HG02981 (cell line): ENCODE measurements at regions not wholly inside any gene's neighbourhood (a gene's known extent, or its start where the extent isn't known, plus 50 kb on each side); places are given as distances from the start of the nearest gene placed in this dataset.
"Not testable (repeated sequence)": the region's sequence is repeated elsewhere in the genome, so short reads cannot be mapped to it uniquely, and the experiment has no call there.

ENCODE experiments used
- ATAC-seq: cut with Tn5 transposase; IDR thresholded peaks from one replicate; pipeline ENCODE4 v1.9.1; 2021; ENCODE audit warnings: mild to moderate bottlenecking, moderate library complexity; ENCODE audit not compliant: unreplicated experiment

DNA sequence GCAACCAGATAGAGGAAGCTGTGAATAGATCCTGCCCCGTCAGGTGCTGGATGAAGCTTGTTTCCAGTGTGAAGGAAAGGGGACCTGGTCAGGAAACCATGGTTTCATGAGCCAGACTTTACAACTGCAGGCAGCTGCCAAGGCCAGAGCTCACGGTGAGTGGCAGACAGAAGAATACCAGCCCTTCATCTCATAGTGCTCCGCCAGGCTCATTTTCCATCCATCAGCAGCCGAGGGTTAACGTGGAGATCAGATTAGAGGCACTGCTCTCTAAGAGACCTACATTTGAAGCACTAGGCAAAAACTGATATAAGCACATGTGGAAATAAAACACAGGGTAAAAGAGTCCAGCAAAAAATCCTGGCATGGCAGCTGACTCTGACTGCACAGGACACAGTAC, 172.4 kb downstream of the CD24 start:
- ATAC-seq: no peak

DNA sequence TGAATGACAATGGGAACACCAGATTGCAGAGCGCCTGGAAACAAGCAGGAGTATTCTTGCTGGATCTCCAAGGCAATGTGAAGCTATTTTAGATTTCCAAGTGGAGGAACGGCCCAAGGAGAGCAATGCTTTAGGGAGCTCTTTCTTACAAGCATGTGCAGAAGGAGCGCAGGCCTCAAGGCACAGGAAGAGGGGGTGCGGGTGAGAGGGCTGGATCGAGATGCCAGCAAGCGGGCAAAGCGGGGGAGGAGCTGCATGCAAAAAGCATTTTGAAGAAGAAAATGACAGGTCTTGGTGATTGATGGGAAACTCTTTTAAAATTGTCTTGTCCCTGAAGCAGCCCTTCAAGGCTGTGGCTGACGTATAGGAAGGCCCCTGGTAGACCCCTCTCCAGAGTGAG, 171.9 kb downstream of the QRSL1 start:
- ATAC-seq: no peak

DNA sequence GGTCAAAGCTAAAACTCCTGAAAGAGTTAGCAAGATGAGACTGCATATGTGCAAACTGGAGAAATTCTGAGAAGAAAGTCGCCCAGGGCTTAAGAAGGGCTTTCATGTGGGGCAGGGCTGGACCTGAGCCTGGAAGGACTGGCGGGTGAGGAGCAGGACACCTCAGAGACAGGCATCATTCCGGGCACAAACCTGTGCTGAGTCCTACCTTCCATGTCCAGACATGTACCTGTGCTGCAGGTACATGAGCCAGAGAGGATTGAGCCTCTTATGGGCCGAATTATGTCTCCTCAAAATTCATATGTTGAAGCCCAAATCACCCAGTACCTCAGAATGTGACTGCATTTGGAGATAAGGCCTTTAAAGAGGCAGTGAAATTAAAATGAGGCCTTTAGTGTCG, 171.0 kb downstream of the QRSL1 start:
- no peak for ATAC-seq

DNA sequence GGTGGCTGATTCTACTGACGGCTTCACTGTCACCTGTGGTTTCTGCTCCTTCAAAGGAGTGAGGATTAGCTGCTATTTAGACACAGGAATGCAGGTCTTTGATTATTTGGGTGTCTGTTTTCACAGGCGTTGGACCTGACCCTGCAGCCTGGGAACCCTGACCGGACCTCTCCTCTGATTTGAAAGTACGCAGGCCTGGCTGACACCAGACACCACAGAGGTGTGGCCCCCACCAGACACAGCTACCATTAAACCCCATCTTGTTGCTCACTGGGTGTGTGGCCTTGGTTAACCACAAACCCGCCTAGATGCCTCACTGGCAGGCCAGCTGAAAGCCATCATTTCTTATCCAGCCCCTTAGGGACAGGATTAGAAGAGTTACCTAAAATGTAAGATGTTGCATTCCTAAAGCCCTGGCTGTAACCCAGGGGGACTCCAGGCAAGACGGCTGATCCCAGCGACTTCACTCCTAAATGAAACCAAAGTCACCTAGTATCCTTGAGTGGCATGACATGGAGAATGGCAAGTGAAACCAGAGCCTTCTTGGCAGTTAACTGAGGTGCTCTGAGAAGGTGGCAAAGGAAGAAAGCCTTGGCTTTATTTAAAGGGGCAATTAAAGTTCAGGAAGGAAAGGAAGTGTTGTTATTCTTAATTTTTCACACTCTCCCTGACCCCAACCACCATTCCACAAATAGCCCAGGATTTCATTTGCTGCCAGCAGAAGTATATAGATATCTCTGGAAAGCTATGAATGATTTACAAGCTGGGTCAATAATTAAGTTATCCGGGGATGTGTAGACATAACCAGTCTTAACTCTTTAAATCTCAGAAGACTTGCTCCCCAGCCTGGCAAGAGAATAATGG, 169.9 kb downstream of the QRSL1 start:
- ATAC-seq: peak; percentile 88

DNA sequence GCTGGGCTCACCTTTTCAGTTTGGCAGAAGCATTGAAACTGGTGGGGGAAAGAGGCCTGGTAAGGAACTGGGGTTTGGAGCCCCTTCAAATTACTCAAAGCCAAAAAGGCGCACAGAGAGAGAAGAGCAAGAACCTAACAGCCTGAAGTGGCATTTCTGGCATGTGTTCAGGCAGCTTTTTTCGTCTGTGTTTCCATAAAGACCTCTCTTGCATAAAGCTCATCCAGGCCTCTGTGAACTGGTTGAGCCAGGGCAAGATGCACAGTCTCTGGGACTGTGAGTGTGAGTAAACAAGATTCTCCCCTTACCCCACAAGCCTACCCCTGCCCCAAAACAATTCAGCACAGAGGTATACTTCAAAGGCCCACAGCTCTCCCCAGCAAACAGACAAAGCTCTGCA, 167.8 kb downstream of the QRSL1 start:
- no peak for ATAC-seq

GRCh38 chr6:106796781-106797180, 167.4 kb downstream of the QRSL1 start:
- no peak for ATAC-seq

- no peak for ATAC-seq
These were observed 164.8 kb downstream of the QRSL1 start for GRCh38 chr6:106794129-106794528.

- ATAC-seq: no peak
These were observed 163.3 kb downstream of the QRSL1 start for GRCh38 chr6:106792536-106793236.

DNA sequence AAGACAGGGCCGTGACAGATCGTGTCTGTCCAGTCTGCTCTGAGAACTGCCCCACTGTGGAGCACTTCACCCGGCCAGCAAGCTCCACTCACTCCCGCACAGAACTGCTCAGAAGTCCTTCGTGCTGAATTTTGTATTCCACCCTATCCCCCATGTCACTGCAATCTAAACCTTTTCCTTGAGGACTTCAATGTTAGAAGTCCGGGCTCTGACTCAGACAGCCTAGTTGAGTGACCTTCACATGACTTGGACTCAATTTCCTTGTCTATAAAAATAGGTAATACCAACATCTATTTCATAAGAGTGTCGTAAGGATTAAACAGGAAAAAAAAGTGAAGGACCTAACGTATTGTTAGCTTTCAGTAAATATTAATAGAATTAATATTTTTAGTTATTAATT, 161.6 kb downstream of the QRSL1 start:
- ATAC-seq: no peak

GRCh38 chr6:106790149-106790770, 160.9 kb downstream of the QRSL1 start:
- ATAC-seq: no peak

DNA sequence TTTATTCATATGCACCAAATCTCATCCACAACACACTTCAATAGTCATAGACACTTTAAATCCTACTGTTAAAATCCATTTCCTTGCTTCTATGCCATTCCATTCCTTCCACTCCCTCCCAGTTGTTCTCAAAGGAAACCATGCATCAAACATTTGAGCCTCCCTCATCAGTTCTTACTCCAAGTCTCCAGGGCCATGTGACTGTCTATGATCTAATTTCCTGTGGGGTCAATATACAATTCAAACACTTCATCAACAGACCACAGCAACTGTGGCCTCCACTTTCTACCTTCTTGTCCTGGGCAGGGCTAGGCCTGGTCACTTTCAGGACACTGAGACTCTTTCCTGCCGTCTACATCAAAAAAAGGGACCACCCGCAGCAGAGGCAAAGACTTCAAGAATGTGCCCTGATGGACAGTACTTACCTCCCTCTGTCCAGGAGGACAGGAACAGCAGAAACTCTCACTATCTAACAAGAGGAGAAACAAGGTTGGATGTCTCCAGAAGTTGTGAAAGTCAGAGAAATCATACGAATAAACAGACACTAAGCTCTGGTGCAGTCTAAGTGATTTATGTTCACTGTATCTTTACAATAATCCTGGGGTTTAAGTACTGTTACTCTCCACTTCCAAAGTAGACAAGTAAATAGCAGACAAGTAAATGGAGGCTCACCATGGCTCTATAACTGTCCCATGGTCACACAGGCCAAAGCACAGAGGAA, 160.2 kb downstream of the QRSL1 start:
- no peak for ATAC-seq

DNA sequence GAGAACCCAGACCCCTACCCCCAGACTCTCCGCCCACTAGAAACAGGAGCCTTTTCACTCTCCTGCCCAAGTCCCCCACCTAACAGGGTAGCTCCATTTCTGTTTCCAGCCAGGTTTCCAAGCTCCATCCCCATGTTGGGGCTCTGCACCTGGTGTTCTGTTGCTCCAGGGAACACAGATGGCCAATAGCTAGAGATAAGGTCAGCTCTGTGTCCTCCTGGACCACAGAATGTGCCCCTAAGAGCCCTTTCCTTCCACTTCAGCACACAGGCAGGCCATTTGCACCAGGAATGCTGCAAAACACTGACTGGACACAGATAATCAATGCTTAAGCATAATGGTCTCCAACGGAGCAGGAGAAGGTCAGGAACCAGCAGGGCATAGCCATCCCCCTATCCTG, 159.4 kb downstream of the QRSL1 start:
- ATAC-seq: no peak

- no peak for ATAC-seq
These were observed 158.2 kb downstream of the QRSL1 start for GRCh38 chr6:106787327-106788196.

DNA sequence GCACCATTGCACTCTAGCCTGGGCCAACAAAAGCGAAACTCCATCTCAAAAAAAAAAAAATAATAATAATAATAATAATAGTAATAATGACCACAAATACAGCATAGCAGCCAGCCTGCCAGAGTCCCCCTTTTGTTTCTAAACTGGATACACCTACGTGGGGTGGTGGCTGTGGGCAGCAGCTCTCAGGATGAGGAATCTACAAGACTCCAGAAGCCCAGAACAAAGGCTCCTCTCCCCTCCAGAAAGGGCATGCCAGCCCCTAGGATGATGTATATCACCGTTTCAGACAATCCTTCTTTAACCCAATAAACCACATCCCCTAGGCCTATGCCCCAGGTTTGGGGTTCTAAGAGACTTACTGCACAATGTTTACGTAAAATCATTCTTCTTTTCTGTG, 155.9 kb downstream of the QRSL1 start:
- no peak for ATAC-seq

GRCh38 chr6:106783640-106784566, 154.5 kb downstream of the QRSL1 start:
- no peak for ATAC-seq

DNA sequence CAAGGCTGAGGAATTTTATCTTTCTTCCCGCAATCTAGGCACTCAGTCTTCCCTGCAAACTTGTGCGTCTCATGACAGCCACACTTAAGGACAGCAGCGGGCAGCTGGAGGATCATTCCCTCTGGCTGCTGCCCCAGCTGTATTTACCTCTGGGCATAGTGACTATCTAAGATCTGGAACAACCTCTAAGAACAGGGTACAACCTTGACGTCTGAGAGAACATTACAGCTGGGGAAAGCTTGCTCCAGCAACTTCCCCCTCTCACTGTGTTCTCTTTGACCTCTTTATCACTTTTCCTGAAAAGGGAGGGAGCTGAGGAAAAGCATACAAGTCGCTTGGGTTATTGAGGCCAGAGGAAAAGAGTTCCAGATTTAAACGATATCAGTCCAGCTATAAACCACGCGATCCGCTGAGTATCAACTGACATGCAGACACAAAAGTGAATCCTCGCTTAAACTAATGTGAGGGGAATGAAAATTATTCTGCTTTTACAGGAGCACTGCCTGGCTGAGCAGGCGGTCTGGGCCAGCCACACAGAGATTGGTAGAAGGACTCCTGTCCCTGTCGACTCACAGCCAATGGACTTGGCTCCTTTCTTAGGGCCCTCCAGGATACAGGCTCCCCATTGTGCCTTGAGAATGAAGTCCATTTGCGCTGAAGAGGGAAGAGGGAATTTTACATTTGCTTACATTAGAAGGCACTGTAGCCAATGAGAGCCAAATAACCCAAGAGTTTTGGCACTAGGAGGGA, 153.3 kb downstream of the QRSL1 start:
- no peak for ATAC-seq

DNA sequence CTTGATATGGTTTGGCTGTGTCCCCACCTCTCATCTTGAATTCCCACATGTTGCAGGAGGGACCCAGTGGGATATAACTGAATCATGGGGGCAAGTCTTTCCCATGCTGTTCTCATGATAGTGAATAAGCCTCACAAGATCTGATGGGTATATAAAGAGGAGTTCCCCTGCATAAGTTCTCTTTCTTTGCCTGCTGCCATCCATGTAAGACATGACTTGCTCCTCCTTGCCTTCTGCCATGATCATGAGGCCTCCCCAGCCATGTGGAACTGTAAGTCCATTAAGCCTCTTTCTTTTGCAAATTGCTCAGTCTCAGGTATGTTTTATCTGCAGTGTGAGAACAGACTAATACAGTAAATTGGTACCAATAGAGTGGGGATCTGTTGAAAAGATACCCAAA, 150.2 kb downstream of the QRSL1 start:
- not testable (repeated sequence) for ATAC-seq

- no peak for ATAC-seq
These were observed 149.6 kb downstream of the QRSL1 start for GRCh38 chr6:106778943-106779342.
